Ishikawa (cell line): ENCODE measurements at regions not wholly inside any gene's neighbourhood (a gene's known extent, or its start where the extent isn't known, plus 50 kb on each side); places are given as distances from the start of the nearest gene placed in this dataset.

Experiments
- CEBPB ChIP-seq: IDR thresholded peaks from 2 replicates; pipeline ENCODE4 v1.6.1; 2012
- CREB1 ChIP-seq: IDR thresholded peaks from 2 replicates; pipeline ENCODE4 v1.6.1; 2012; ENCODE audit warnings: low read depth
- EGR1 ChIP-seq: IDR thresholded peaks from 2 replicates; pipeline ENCODE4 v1.6.1; 2012
- EP300 ChIP-seq: IDR thresholded peaks from 2 replicates; pipeline ENCODE4 v1.6.1; 2012; ENCODE audit warnings: borderline replicate concordance
- FOXM1 ChIP-seq: IDR thresholded peaks from 2 replicates; pipeline ENCODE4 v1.6.1; 2012; ENCODE audit warnings: low read depth, borderline replicate concordance
- MAX ChIP-seq: IDR thresholded peaks from 2 replicates; pipeline ENCODE4 v1.6.1; 2012
- NFIC ChIP-seq: IDR thresholded peaks from 2 replicates; pipeline ENCODE4 v1.6.1; 2012
- RAD21 ChIP-seq: IDR thresholded peaks from 2 replicates; pipeline ENCODE4 v1.6.1; 2012; ENCODE audit warnings: low read depth
- TAF1 ChIP-seq: IDR thresholded peaks from 2 replicates; pipeline ENCODE4 v1.6.1; 2012; ENCODE audit warnings: low read depth, mild to moderate bottlenecking
- TCF12 ChIP-seq: IDR thresholded peaks from 2 replicates; pipeline ENCODE4 v1.6.1; 2012; ENCODE audit warnings: low read depth
- TEAD4 ChIP-seq: IDR thresholded peaks from 2 replicates; pipeline ENCODE4 v1.6.1; 2012
- USF1 ChIP-seq: IDR thresholded peaks from 2 replicates; pipeline ENCODE4 v1.6.1; 2012
- YY1 ChIP-seq: IDR thresholded peaks from 2 replicates; pipeline ENCODE4 v1.6.1; 2012; ENCODE audit warnings: low read depth
- ZBTB7A ChIP-seq: IDR thresholded peaks from 2 replicates; pipeline ENCODE4 v1.6.1; 2012; ENCODE audit warnings: low read depth
- TF ChIP-seq, protein P1 (sequence below): IDR thresholded peaks from 2 replicates; pipeline ENCODE4 v1.6.1; 2012; ENCODE audit warnings: low read depth, mild to moderate bottlenecking

DNA sequence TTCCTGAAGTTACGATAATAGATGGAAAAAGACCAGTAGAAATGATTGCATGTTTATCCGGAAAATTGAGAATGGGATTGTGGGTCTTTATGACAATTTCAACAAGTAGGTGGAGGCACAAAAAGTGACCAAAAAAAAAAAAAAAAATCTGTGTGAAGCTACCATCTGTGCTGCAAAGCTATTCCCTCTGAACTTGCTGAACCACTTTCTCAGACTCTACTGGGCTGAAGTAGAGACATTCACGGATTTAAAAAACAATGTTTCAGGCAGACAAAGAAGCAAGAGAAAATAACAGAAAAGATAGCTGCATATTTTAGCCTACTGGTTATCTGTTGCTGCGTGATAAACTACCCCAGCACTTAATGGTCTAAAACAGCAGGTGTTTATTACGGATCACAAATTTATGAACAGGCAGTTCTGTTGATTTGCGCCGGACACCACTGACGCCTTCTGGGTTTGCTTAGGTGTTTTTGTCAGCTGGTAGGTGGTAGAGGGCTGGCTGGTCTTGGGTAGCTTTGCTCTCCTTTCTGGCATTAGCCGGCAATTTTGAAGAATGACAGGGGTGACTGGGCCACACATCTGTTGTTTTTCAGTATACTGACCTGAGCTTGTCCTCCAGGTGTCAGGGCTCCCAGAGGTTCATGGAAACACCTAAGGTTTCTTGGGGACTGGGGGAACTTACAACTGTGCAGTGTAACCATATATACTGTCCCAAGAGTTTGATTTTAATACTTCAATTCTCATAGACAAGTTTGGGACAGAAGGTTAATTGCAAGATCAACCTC is 665.1 kb downstream of the CCSER2 start:
- TF ChIP-seq USF1 = no peak
- TF ChIP-seq TAF1 = no peak
- no peak for TF ChIP-seq EP300
- no peak for TF ChIP-seq CREB1
- TF ChIP-seq MAX = no peak
- TF ChIP-seq EGR1 = no peak
- no peak for TF ChIP-seq NFIC
- no peak for TF ChIP-seq TEAD4
- TF ChIP-seq CEBPB = no peak
- no peak for TF ChIP-seq ZBTB7A
- TF ChIP-seq YY1 = no peak
- TF ChIP-seq, protein P1, sequence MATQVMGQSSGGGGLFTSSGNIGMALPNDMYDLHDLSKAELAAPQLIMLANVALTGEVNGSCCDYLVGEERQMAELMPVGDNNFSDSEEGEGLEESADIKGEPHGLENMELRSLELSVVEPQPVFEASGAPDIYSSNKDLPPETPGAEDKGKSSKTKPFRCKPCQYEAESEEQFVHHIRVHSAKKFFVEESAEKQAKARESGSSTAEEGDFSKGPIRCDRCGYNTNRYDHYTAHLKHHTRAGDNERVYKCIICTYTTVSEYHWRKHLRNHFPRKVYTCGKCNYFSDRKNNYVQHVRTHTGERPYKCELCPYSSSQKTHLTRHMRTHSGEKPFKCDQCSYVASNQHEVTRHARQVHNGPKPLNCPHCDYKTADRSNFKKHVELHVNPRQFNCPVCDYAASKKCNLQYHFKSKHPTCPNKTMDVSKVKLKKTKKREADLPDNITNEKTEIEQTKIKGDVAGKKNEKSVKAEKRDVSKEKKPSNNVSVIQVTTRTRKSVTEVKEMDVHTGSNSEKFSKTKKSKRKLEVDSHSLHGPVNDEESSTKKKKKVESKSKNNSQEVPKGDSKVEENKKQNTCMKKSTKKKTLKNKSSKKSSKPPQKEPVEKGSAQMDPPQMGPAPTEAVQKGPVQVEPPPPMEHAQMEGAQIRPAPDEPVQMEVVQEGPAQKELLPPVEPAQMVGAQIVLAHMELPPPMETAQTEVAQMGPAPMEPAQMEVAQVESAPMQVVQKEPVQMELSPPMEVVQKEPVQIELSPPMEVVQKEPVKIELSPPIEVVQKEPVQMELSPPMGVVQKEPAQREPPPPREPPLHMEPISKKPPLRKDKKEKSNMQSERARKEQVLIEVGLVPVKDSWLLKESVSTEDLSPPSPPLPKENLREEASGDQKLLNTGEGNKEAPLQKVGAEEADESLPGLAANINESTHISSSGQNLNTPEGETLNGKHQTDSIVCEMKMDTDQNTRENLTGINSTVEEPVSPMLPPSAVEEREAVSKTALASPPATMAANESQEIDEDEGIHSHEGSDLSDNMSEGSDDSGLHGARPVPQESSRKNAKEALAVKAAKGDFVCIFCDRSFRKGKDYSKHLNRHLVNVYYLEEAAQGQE = no peak
- TF ChIP-seq TCF12 = no peak
- TF ChIP-seq RAD21 = no peak
- no peak for TF ChIP-seq FOXM1

GRCh38 chr10:84994722-84995121 is 666.3 kb downstream of the CCSER2 start:
- TF ChIP-seq EGR1 (no peak), USF1 (no peak), ZBTB7A (no peak), TAF1 (no peak), CEBPB (no peak), RAD21 (no peak), CREB1 (no peak), EP300 (no peak), TEAD4 (no peak), FOXM1 (no peak), NFIC (no peak), MAX (no peak), YY1 (no peak), TCF12 (no peak)
- TF ChIP-seq, protein P1 = no peak

DNA sequence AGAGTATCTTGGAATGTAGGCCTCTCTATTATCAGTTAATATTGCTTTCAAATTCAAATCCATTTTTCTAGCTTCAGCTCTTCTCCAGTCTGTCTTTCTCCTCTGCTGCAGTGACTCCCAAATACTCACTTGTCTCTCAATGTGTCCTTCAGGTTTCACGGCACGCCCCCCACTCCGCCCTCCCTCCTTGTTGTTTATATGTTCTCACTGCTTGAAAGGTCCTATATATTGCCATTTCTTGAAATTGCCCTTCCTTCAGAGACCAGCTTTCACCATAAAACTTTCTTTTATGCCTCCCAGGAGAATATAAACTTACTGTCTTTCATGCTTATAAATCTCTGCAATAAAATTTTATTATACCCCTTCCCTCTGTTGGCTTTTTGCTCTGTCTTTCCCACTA is 668.2 kb downstream of the CCSER2 start:
- TF ChIP-seq EGR1 (no peak), TAF1 (no peak), CEBPB (no peak), MAX (no peak), USF1 (no peak), EP300 (no peak), TCF12 (no peak), YY1 (no peak), RAD21 (no peak), ZBTB7A (no peak), CREB1 (no peak), NFIC (no peak)
- TF ChIP-seq, protein P1 = no peak
